Neuronal stem cell (in vitro differentiated cells): ENCODE measurements at regions not wholly inside any gene's neighbourhood (a gene's known extent, or its start where the extent isn't known, plus 50 kb on each side); places are given as distances from the start of the nearest gene placed in this dataset.

Experiments used
- DNase-seq: peaks from one replicate; pipeline ENCODE4 v3.0.0-alpha.2; 2013; ENCODE audit warnings: low spot score
- H2AFZ ChIP-seq: one replicate; pipeline ENCODE4 v1.6.1; 2013; ENCODE audit warnings: mild to moderate bottlenecking, low read length, inconsistent platforms
- H2AK5ac ChIP-seq: 2 replicates; pipeline ENCODE4 v1.6.1; 2013; ENCODE audit warnings: low read depth, mild to moderate bottlenecking, inconsistent platforms, low read length, moderate library complexity, mixed read lengths
- H2BK120ac ChIP-seq: 2 replicates; pipeline ENCODE4 v1.6.1; 2013; ENCODE audit warnings: low read depth, mild to moderate bottlenecking, inconsistent platforms, low read length, moderate library complexity, mixed read lengths
- H2BK12ac ChIP-seq: one replicate; pipeline ENCODE4 v1.6.1; 2013; ENCODE audit warnings: low read length, inconsistent platforms
- H2BK15ac ChIP-seq: 2 replicates; pipeline ENCODE4 v1.6.1; 2013; ENCODE audit warnings: mild to moderate bottlenecking, low read length, inconsistent platforms, mixed read lengths
- H2BK5ac ChIP-seq: one replicate; pipeline ENCODE4 v1.6.1; 2013; ENCODE audit warnings: inconsistent platforms, mild to moderate bottlenecking, low read length, moderate library complexity
- H3K14ac ChIP-seq: one replicate; pipeline ENCODE4 v1.6.1; 2013; ENCODE audit warnings: low read length, inconsistent platforms
- H3K18ac ChIP-seq: 2 replicates; pipeline ENCODE4 v1.6.1; 2013; ENCODE audit warnings: low read length, inconsistent platforms
- H3K23ac ChIP-seq: 2 replicates; pipeline ENCODE4 v1.6.1; 2013; ENCODE audit warnings: low read depth, mild to moderate bottlenecking, mixed read lengths, low read length, inconsistent platforms; ENCODE audit not compliant: poor library complexity
- H3K27ac ChIP-seq: replicated peaks from 3 replicates; pipeline ENCODE4 v1.5.1; 2013; ENCODE audit warnings: low read length, inconsistent platforms
- H3K27me3 ChIP-seq, 3 experiments: 2 replicates each; pipeline ENCODE4 v1.6.1; 2013; ENCODE audit warnings: low read length in 3 of 3, mild to moderate bottlenecking in 2 of 3, inconsistent platforms in 1 of 3, low read depth in 1 of 3, mixed read lengths in 1 of 3, moderate library complexity in 1 of 3; ENCODE audit not compliant: control insufficient read depth in 3 of 3, insufficient read depth in 3 of 3
- H3K36me3 ChIP-seq, 2 donors: replicated peaks in 1 of 2; 2 replicates each; pipeline ENCODE4 v1.6.1; 2013; ENCODE audit warnings: low read length in 2 of 2; ENCODE audit not compliant: control insufficient read depth in 2 of 2, insufficient read depth in 2 of 2
- H3K4ac ChIP-seq: 2 replicates; pipeline ENCODE4 v1.6.1; 2013; ENCODE audit warnings: inconsistent platforms, mild to moderate bottlenecking, low read length, moderate library complexity
- H3K4me1 ChIP-seq, 2 donors: 1 replicate in 1 of 2; 2 replicates in 1 of 2; pipeline ENCODE4 v1.6.1; 2013; ENCODE audit warnings: low read length in 2 of 2, low read depth in 1 of 2; ENCODE audit not compliant: control insufficient read depth in 2 of 2, insufficient read depth in 1 of 2
- H3K4me2 ChIP-seq: one replicate; pipeline ENCODE4 v1.6.1; 2013; ENCODE audit warnings: mild to moderate bottlenecking, low read length, inconsistent platforms; ENCODE audit not compliant: insufficient read depth, poor library complexity, severe bottlenecking
- H3K4me3 ChIP-seq, 2 donors: 2 replicates each; pipeline ENCODE4 v1.5.1; 2013; ENCODE audit warnings: low read length in 2 of 2, mild to moderate bottlenecking in 2 of 2, inconsistent platforms in 1 of 2, moderate library complexity in 1 of 2
- H3K79me1 ChIP-seq: one replicate; pipeline ENCODE4 v1.6.1; 2013; ENCODE audit warnings: low read depth, mild to moderate bottlenecking, inconsistent platforms, low read length, moderate library complexity
- H3K9ac ChIP-seq: one replicate; pipeline ENCODE4 v1.6.1; 2013; ENCODE audit warnings: mild to moderate bottlenecking, low read depth, low read length, inconsistent platforms; ENCODE audit not compliant: poor library complexity
- H3K9me3 ChIP-seq, 2 donors: replicated peaks in 1 of 2; 2 replicates each; pipeline versions ENCODE3 to v1.6.1; 2013; ENCODE audit warnings: low read length in 2 of 2, mild to moderate bottlenecking in 2 of 2, inconsistent platforms in 1 of 2, low read depth in 1 of 2, mixed read lengths in 1 of 2, moderate library complexity in 1 of 2; ENCODE audit not compliant: control insufficient read depth in 2 of 2, insufficient read depth in 1 of 2
- H4K8ac ChIP-seq: one replicate; pipeline ENCODE4 v1.6.1; 2013; ENCODE audit warnings: low read depth, mild to moderate bottlenecking, inconsistent platforms, low read length, moderate library complexity
- H4K91ac ChIP-seq: one replicate; pipeline ENCODE4 v1.6.1; 2013; ENCODE audit warnings: low read length, low read depth, mild to moderate bottlenecking, inconsistent platforms; ENCODE audit not compliant: poor library complexity
- WGBS, 2 donors: extraction: QIAGEN DNeasy Blood & Tissue Kit; methylation state at CpG; one replicate each; pipeline ENCODE4 v1.1.7; 2013; ENCODE audit warnings: missing lambda C conversion rate in 2 of 2, mixed read lengths in 1 of 2; ENCODE audit not compliant: insufficient read length in 2 of 2, insufficient replicate concordance in 1 of 2; ENCODE audit errors: extremely low coverage in 2 of 2; 5-methylcytosine and 5-hydroxymethylcytosine counted together

DNA sequence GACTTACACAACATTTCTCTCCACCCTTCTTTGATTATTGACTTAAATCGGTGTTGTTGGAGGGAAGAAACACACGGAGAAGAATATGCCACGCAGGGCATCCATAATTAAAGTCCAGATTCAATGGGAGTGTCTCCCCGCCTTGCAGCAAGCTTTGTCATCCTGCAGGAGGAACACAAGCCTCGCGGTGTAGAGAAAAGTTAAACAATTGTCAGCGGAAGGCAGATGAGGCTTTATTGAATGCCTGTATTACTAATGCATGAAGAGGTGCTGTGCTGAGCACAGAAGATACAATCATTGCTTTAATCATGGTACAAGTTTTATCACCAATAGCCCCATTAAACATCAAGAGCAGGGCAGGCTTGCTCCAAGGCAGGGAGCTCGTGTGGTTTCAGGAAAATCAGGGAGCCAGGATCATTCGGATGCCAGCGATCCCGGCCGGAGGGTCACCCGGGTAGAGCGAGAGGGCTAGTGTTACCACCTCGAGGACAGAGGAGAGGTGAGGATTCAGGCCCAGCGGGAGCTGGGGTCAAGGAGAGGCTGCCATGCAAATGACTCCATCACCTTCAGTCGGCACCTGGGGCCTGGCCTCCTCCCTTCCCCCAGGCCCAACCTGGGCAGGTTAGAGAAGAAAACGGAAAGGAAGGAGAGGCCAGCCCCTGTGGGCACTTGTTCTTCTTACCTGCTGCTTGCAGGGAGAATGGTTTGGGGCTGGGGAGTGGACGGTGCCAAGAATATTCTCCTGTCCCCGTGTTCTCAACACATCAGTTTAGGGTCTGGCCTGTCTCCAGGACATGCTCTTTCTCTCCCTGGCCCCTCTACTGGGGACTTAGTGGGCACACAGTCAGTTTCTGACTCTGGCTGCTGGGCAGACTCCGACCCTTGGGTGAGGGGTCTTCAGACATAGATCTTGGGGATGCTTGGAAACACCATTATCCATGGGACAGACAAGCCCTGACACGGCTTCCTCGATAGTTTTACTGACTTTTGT lies 289.5 kb downstream of the IRX2 start:
- Histone ChIP-seq H3K36me3 (no peaks in the 10 kb centered on the region), H3K27me3 (no peaks in the 10 kb centered on the region), H2BK120ac (no peak overlapping the region), H2AK5ac (no peak overlapping the region), H3K4ac (no peak overlapping the region), H4K8ac (no peak overlapping the region), H2BK5ac (no peak overlapping the region), H3K27ac (no peak overlapping the region), H2AFZ (peak overlapping the region; percentile 18), H2BK15ac (no peak overlapping the region), H2BK12ac (no peak overlapping the region), H3K4me1 (peaks cover 3 to 16% of the 10 kb centered on the region in 2 donors), H3K9ac (no peak overlapping the region), H3K18ac (peak overlapping the region; percentile 45), H3K4me2 (no peak overlapping the region), H3K9me3 (no peaks in the 10 kb centered on the region), H3K79me1 (no peaks in the 10 kb centered on the region), H3K4me3 (no peak overlapping the region), H3K23ac (no peak overlapping the region), H3K14ac (no peak overlapping the region), H4K91ac (no peak overlapping the region)
- no peak for DNase-seq
- no CpG with 5 or more reads among the region's 23 CpGs for WGBS, 2 donors

DNA sequence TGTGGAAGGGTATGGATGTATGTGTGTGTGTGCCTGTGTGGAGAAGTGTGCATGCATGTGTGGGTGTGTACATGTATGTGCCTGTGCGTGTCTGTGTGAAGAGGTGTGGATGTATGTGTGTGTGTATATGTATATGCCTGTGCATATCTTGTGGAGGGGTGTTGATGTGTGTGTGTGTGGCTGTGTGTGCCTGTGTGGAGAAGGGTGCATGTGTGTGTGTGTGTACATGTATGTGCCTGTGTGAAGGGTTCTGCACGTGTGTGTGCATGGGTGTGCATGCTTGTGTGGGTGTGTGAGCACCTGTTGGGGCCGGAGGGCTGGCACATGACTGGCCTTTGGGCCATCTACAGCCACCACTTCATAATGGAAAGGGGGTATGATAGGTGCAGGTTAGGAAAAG lies 291.4 kb downstream of the IRX2 start:
- no CpG with 5 or more reads among the region's 3 CpGs for WGBS, 2 donors
- no peak overlapping the region for H3K27ac ChIP-seq
- no peak overlapping the region for H2BK15ac ChIP-seq
- H3K36me3 ChIP-seq = no peaks in the 10 kb centered on the region
- no peak overlapping the region for H2BK5ac ChIP-seq
- H3K14ac ChIP-seq = no peak overlapping the region
- H3K4me1 ChIP-seq = peaks cover 3 to 13% of the 10 kb centered on the region in 2 donors
- no peaks in the 10 kb centered on the region for H3K9me3 ChIP-seq
- H3K9ac ChIP-seq = peak overlapping the region; percentile 54
- no peak for DNase-seq
- H3K27me3 ChIP-seq = no peaks in the 10 kb centered on the region
- H4K8ac ChIP-seq = no peak overlapping the region
- H2BK120ac ChIP-seq = no peak overlapping the region
- no peak overlapping the region for H3K4me2 ChIP-seq
- H2AFZ ChIP-seq = no peak overlapping the region
- H3K18ac ChIP-seq = peak overlapping the region; percentile 21
- H3K4ac ChIP-seq = no peak overlapping the region
- H2AK5ac ChIP-seq = no peak overlapping the region
- H3K23ac ChIP-seq = no peak overlapping the region
- no peaks in the 10 kb centered on the region for H3K79me1 ChIP-seq
- H4K91ac ChIP-seq = peak overlapping the region; percentile 47
- H2BK12ac ChIP-seq = peak overlapping the region; percentile 26
- H3K4me3 ChIP-seq = peak overlapping the region in 1 of 2 donors; percentile 59

DNA sequence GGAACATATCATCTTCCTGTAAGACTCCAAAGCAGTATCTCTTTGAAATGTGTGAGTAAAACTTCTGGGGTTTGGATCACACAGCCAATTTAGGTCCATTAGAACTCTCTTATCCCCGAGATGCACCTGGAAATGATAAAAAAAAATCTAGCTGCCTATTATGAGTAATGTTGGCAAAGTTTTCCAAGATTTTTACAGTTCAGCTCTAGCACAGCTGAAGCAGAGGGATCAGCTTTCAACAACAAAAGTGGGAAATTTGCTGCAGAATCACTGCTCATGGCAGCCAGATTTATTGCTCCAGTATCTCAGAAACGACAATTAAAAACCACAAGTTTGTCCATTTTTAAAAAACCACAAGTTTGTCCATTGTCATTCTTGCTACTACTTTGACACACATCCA lies 292.2 kb downstream of the IRX2 start:
- H3K79me1 ChIP-seq = no peaks in the 10 kb centered on the region
- no peak overlapping the region for H2BK12ac ChIP-seq
- no peak overlapping the region for H3K4me3 ChIP-seq
- no peak overlapping the region for H3K4ac ChIP-seq
- no CpG with 5 or more reads among the region's 2 CpGs for WGBS, 2 donors
- peaks cover 2 to 9% of the 10 kb centered on the region in 2 donors for H3K4me1 ChIP-seq
- H3K36me3 ChIP-seq = no peaks in the 10 kb centered on the region
- no peak overlapping the region for H3K18ac ChIP-seq
- no peak overlapping the region for H2BK120ac ChIP-seq
- H3K23ac ChIP-seq = no peak overlapping the region
- H2AFZ ChIP-seq = peak overlapping the region; percentile 19
- H2AK5ac ChIP-seq = no peak overlapping the region
- no peak overlapping the region for H2BK5ac ChIP-seq
- H3K27ac ChIP-seq = no peak overlapping the region
- no peak overlapping the region for H4K91ac ChIP-seq
- no peak overlapping the region for H2BK15ac ChIP-seq
- H3K27me3 ChIP-seq = no peaks in the 10 kb centered on the region
- H3K4me2 ChIP-seq = no peak overlapping the region
- no peaks in the 10 kb centered on the region for H3K9me3 ChIP-seq
- no peak overlapping the region for H3K9ac ChIP-seq
- no peak overlapping the region for H4K8ac ChIP-seq
- H3K14ac ChIP-seq = no peak overlapping the region
- no peak for DNase-seq

DNA sequence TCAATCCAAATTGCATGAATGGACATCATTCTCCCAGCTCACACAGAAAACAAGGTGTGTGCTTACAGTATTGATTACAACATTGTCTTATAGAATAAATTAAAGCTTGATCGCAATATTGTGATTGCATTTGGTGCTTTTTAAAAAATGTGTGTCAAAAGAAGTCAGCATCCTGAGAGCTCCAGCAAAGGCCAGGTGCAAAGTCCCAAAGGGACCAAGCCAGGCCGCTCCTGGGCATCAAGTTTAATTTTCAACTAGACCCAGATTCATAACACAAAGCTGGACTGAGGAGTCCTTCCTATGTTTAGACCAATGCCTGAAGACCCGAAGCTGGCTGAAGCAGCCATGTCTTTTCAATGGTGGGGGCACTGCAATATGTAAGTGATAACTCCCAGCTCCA lies 295.6 kb downstream of the IRX2 start:
- H3K9ac ChIP-seq = no peak overlapping the region
- no peaks in the 10 kb centered on the region for H3K36me3 ChIP-seq
- H3K4ac ChIP-seq = no peak overlapping the region
- H3K27me3 ChIP-seq = no peaks in the 10 kb centered on the region
- no peaks in the 10 kb centered on the region for H3K79me1 ChIP-seq
- no peak overlapping the region for H4K91ac ChIP-seq
- no peak overlapping the region for H3K4me2 ChIP-seq
- peaks cover 0 to 5% of the 10 kb centered on the region in 2 donors for H3K4me1 ChIP-seq
- H2BK15ac ChIP-seq = no peak overlapping the region
- peaks cover 0 to 3% of the 10 kb centered on the region in 2 donors for H3K9me3 ChIP-seq
- H2AK5ac ChIP-seq = no peak overlapping the region
- H3K18ac ChIP-seq = no peak overlapping the region
- H3K14ac ChIP-seq = no peak overlapping the region
- H3K27ac ChIP-seq = no peak overlapping the region
- H2BK12ac ChIP-seq = no peak overlapping the region
- no peak for DNase-seq
- H3K23ac ChIP-seq = no peak overlapping the region
- H2AFZ ChIP-seq = no peak overlapping the region
- no peak overlapping the region for H4K8ac ChIP-seq
- no peak overlapping the region for H2BK5ac ChIP-seq
- WGBS, 2 donors = no CpG with 5 or more reads among the region's 3 CpGs
- H3K4me3 ChIP-seq = no peak overlapping the region
- no peak overlapping the region for H2BK120ac ChIP-seq
